Caco-2 (cell line): ENCODE measurements at regions not wholly inside any gene's neighbourhood (a gene's known extent, or its start where the extent isn't known, plus 50 kb on each side); places are given as distances from the start of the nearest gene placed in this dataset.

Source experiments
- BruUV-seq: library from RNA; stranded (reverse); fragments of 400-500 nt; replicated peaks from 2 replicates; lab custom pipeline; 2021; lab: Mats Ljungman, UMichigan
- CTCF ChIA-PET: fragments of 300-600 bp; sonication (Branson Sonifier 250); formaldehyde crosslinking; loops from one replicate; lab custom pipeline; 2022; ENCODE audit warnings: antibody characterized with exemption; lab: Charles Lee
- POLR2A ChIA-PET: fragments of 300-600 bp; sonication (Branson Sonifier 250); formaldehyde crosslinking; loops from one replicate; lab custom pipeline; 2022; ENCODE audit warnings: antibody characterized with exemption; lab: Charles Lee
- DNase-seq, 2 experiments: peaks; one replicate each; pipeline versions ENCODE4 v3.0.0 to v3.0.0-alpha.2; 2020 to 2022
- H3K27me3 ChIP-seq: replicated peaks from 2 replicates; pipeline ENCODE4 v1.6.0; 2011; ENCODE audit warnings: low read length; ENCODE audit not compliant: control insufficient read depth, insufficient read depth
- H3K36me3 ChIP-seq: 2 replicates; pipeline ENCODE4 v1.5.1; 2011; ENCODE audit warnings: low read length; ENCODE audit not compliant: control insufficient read depth, insufficient read depth
- H3K4me1 ChIP-seq: fragments of 250-450 bp; sonication (Bioruptor Pico); 2 replicates; pipeline ENCODE4 v1.5.1; 2020; ENCODE audit warnings: mild to moderate bottlenecking
- H3K4me3 ChIP-seq: 2 replicates; pipeline ENCODE4 v1.5.1; 2011; ENCODE audit warnings: low read depth, mild to moderate bottlenecking, control low read depth, low read length
- H3K9me3 ChIP-seq: fragments of 250-450 bp; sonication (Bioruptor Pico); 2 replicates; pipeline ENCODE4 v1.5.1; 2020; ENCODE audit warnings: mild to moderate bottlenecking, moderate library complexity
- H3K27ac Mint-ChIP-seq: one replicate; pipeline ENCODE4 v1.8.0; 2022; ENCODE audit warnings: mixed read lengths; ENCODE audit not compliant: unreplicated experiment
- H3K27me3 Mint-ChIP-seq: one replicate; pipeline ENCODE4 v1.8.0; 2022; ENCODE audit warnings: mixed read lengths; ENCODE audit not compliant: insufficient read depth, unreplicated experiment
- H3K36me3 Mint-ChIP-seq: one replicate; pipeline ENCODE4 v1.8.0; 2022; ENCODE audit warnings: mild to moderate bottlenecking, mixed read lengths; ENCODE audit not compliant: insufficient read depth, unreplicated experiment
- H3K4me1 Mint-ChIP-seq: one replicate; pipeline ENCODE4 v1.8.0; 2022; ENCODE audit warnings: low read depth, mixed read lengths; ENCODE audit not compliant: unreplicated experiment
- H3K4me3 Mint-ChIP-seq: one replicate; pipeline ENCODE4 v1.8.0; 2022; ENCODE audit warnings: mild to moderate bottlenecking, moderate library complexity, mixed read lengths; ENCODE audit not compliant: unreplicated experiment
- H3K9me3 Mint-ChIP-seq: one replicate; pipeline ENCODE4 v1.8.0; 2022; ENCODE audit warnings: mixed read lengths; ENCODE audit not compliant: unreplicated experiment
- intact Hi-C: fragments of 100-400 bp; cut with micrococcal nuclease; formaldehyde crosslinking; loops from one replicate; pipeline ENCODE4 v1.10.0; 2022; ENCODE audit not compliant: unreplicated experiment
- TF ChIP-seq, protein P1 (sequence below), 2 experiments: fragments of 200-600 bp in 1 of 2; IDR thresholded peaks; 1 replicate in 1 of 2; 2 replicates in 1 of 2; pipeline versions ENCODE4 v1.5.1 to v1.8.0; 2011 to 2022; ENCODE audit warnings: antibody characterized with exemption in 1 of 2, control low read depth in 1 of 2, inconsistent platforms in 1 of 2, low read depth in 1 of 2, low read length in 1 of 2, mild to moderate bottlenecking in 1 of 2, moderate library complexity in 1 of 2; ENCODE audit not compliant: insufficient read depth in 1 of 2, severe bottlenecking in 1 of 2, unreplicated experiment in 1 of 2

DNA sequence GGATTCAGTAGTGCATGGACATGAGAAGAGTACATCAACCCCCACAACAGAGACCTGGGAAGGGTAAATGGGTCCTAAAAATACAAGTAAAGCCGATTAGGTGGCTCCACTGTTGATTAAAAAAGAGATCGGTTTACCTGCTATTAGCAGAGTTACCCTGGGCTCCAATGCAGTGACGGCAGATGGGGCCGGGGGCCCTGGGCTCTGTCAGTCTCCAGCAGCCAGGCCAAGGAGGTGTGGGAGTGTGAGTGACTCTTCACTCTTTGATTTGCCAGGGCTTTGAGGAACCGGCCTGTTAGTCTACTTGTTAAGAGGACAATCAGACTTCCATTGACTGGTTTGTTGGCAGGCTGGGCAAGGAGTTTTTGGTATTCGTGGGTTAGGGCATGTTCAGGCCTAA is 1368.7 kb downstream of the UQCRFS1 start:
- intact Hi-C loops: no loop called here
- TF ChIP-seq, protein P1, sequence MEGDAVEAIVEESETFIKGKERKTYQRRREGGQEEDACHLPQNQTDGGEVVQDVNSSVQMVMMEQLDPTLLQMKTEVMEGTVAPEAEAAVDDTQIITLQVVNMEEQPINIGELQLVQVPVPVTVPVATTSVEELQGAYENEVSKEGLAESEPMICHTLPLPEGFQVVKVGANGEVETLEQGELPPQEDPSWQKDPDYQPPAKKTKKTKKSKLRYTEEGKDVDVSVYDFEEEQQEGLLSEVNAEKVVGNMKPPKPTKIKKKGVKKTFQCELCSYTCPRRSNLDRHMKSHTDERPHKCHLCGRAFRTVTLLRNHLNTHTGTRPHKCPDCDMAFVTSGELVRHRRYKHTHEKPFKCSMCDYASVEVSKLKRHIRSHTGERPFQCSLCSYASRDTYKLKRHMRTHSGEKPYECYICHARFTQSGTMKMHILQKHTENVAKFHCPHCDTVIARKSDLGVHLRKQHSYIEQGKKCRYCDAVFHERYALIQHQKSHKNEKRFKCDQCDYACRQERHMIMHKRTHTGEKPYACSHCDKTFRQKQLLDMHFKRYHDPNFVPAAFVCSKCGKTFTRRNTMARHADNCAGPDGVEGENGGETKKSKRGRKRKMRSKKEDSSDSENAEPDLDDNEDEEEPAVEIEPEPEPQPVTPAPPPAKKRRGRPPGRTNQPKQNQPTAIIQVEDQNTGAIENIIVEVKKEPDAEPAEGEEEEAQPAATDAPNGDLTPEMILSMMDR (IDR thresholded peaks at IDR 0.05; ENCODE audit: insufficient read depth in 1 of 2, low read depth in 1 of 2, low read length in 1 of 2, severe bottlenecking in 1 of 2, unreplicated experiment in 1 of 2): no peak
- H3K9me3 ChIP-seq: no peaks in the 10 kb centered on the region
- no peaks in the 10 kb centered on the region for H3K27me3 Mint-ChIP-seq
- no peak overlapping the region for H3K4me3 ChIP-seq
- H3K4me1 Mint-ChIP-seq: no peaks in the 10 kb centered on the region
- no peaks in the 10 kb centered on the region for H3K36me3 ChIP-seq
- no peaks in the 10 kb centered on the region for H3K4me1 ChIP-seq
- CTCF ChIA-PET: no interaction called here
- H3K4me3 Mint-ChIP-seq: no peak overlapping the region
- peaks cover 36% of the 10 kb centered on the region for H3K9me3 Mint-ChIP-seq
- no peak for DNase-seq
- no peak overlapping the region for H3K27ac Mint-ChIP-seq
- no peaks in the 10 kb centered on the region for H3K27me3 ChIP-seq
- POLR2A ChIA-PET: no interaction called here
- H3K36me3 Mint-ChIP-seq: no peaks in the 10 kb centered on the region
- BruUV-seq: no TSS peak

DNA sequence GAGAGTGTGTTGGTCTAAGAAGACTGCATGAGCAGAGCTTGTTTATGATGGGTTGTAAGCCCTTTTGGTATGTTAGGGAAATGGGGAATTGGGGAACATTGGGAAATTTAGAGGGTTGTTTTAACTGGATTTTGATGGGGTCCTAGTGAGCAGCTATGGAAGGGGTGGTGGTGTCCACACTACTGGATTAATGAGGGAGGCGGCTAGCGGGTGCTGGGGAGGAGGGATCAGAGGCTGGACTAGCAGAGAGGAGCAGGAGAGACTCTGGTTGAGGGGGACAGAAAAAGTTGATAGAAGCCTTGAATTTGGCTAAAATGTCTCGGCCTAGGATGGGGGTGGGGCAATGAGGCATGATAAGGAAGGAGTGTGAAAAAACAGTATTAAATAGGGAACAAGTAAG is 1369.1 kb downstream of the UQCRFS1 start:
- Mint-ChIP-seq H3K27ac (no peak overlapping the region), H3K4me3 (no peak overlapping the region), H3K27me3 (no peaks in the 10 kb centered on the region), H3K9me3 (peaks cover 36% of the 10 kb centered on the region), H3K36me3 (no peaks in the 10 kb centered on the region), H3K4me1 (no peaks in the 10 kb centered on the region)
- no peaks in the 10 kb centered on the region for H3K4me1 ChIP-seq
- CTCF ChIA-PET: no interaction called here
- no peak for DNase-seq
- H3K4me3 ChIP-seq: no peak overlapping the region
- intact Hi-C loops: no loop called here
- H3K36me3 ChIP-seq: no peaks in the 10 kb centered on the region
- H3K9me3 ChIP-seq: no peaks in the 10 kb centered on the region
- no peaks in the 10 kb centered on the region for H3K27me3 ChIP-seq
- TF ChIP-seq, protein P1 (IDR thresholded peaks at IDR 0.05; ENCODE audit: insufficient read depth in 1 of 2, low read depth in 1 of 2, low read length in 1 of 2, severe bottlenecking in 1 of 2, unreplicated experiment in 1 of 2): no peak
- POLR2A ChIA-PET: no interaction called here
- no TSS peak for BruUV-seq

DNA sequence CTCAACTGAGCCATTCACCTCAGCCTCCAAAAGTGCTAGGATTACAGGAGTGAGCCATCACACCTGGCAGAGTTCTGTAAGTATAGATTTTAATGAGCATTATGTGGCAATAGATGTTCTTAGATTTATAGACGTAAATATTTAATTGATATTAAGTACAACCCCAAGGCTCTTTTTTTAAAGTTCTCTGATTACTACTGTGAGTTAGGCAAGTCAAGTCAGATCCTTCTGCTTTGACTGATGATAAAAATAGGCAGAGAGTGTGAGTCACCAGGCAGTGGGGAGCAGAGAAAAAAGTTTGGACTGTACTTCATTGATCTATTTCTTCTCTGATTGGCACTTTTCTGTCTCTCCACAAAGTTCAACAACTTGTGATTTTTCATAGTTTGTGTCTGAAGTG is 1379.9 kb downstream of the UQCRFS1 start:
- Mint-ChIP-seq H3K4me1 (no peaks in the 10 kb centered on the region), H3K27me3 (no peaks in the 10 kb centered on the region), H3K9me3 (no peaks in the 10 kb centered on the region), H3K4me3 (no peak overlapping the region), H3K36me3 (no peaks in the 10 kb centered on the region), H3K27ac (no peak overlapping the region)
- Histone ChIP-seq H3K36me3 (no peaks in the 10 kb centered on the region), H3K4me3 (no peak overlapping the region), H3K9me3 (no peaks in the 10 kb centered on the region), H3K27me3 (no peaks in the 10 kb centered on the region), H3K4me1 (no peaks in the 10 kb centered on the region)
- CTCF ChIA-PET: no interaction called here
- BruUV-seq: no TSS peak
- no peak for DNase-seq
- TF ChIP-seq, protein P1 (IDR thresholded peaks at IDR 0.05; ENCODE audit: insufficient read depth in 1 of 2, low read depth in 1 of 2, low read length in 1 of 2, severe bottlenecking in 1 of 2, unreplicated experiment in 1 of 2): no peak
- intact Hi-C loops: no loop called here
- POLR2A ChIA-PET: no interaction called here
